H9 (cell line): ENCODE measurements at regions not wholly inside any gene's neighbourhood (a gene's known extent, or its start where the extent isn't known, plus 50 kb on each side); places are given as distances from the start of the nearest gene placed in this dataset.

Experiments used
- DNase-seq: peaks from one replicate; pipeline ENCODE4 v3.0.0-alpha.2; 2017
- H2AFZ ChIP-seq: one replicate; pipeline ENCODE4 v1.6.1; 2013; ENCODE audit warnings: mild to moderate bottlenecking, low read length, control low read depth, moderate library complexity
- H2AK5ac ChIP-seq: 2 replicates; pipeline ENCODE4 v1.6.1; 2013; ENCODE audit warnings: low read length, control low read depth, mixed read lengths; ENCODE audit not compliant: insufficient read length
- H2BK120ac ChIP-seq: one replicate; pipeline ENCODE4 v1.6.1; 2013; ENCODE audit warnings: low read depth, mild to moderate bottlenecking, low read length, control low read depth, inconsistent platforms; ENCODE audit not compliant: poor library complexity, severe bottlenecking
- H2BK12ac ChIP-seq: 2 replicates; pipeline ENCODE4 v1.6.1; 2013; ENCODE audit warnings: low read length, control low read depth, mixed read lengths, low read depth; ENCODE audit not compliant: insufficient read length
- H2BK15ac ChIP-seq: 2 replicates; pipeline ENCODE4 v1.6.1; 2013; ENCODE audit warnings: low read depth, low read length, control low read depth
- H2BK20ac ChIP-seq: one replicate; pipeline ENCODE4 v1.6.1; 2013; ENCODE audit warnings: low read depth, mild to moderate bottlenecking, low read length, control low read depth, inconsistent platforms; ENCODE audit not compliant: poor library complexity, severe bottlenecking
- H2BK5ac ChIP-seq: 2 replicates; pipeline ENCODE4 v1.6.1; 2013; ENCODE audit warnings: low read length, control low read depth, mixed read lengths; ENCODE audit not compliant: insufficient read length
- H3K14ac ChIP-seq: 2 replicates; pipeline ENCODE4 v1.6.1; 2013; ENCODE audit warnings: low read length, control low read depth; ENCODE audit not compliant: insufficient read depth
- H3K18ac ChIP-seq: 2 replicates; pipeline ENCODE4 v1.6.1; 2013; ENCODE audit warnings: low read depth, mild to moderate bottlenecking, mixed read lengths, low read length, control low read depth; ENCODE audit not compliant: insufficient read length
- H3K23ac ChIP-seq: 2 replicates; pipeline ENCODE4 v1.6.1; 2013; ENCODE audit warnings: low read length, control low read depth, mixed read lengths, low read depth; ENCODE audit not compliant: insufficient read length
- H3K23me2 ChIP-seq: 2 replicates; pipeline ENCODE4 v1.6.1; 2013; ENCODE audit warnings: low read depth, mild to moderate bottlenecking, mixed read lengths, low read length, control low read depth; ENCODE audit not compliant: insufficient read length, poor library complexity, severe bottlenecking
- H3K27ac ChIP-seq: 2 replicates; pipeline ENCODE4 v1.5.1; 2013; ENCODE audit warnings: low read length, control low read depth, mixed read lengths, low read depth; ENCODE audit not compliant: insufficient read length
- H3K27me3 ChIP-seq: 2 replicates; pipeline ENCODE4 v1.6.1; 2013; ENCODE audit warnings: low read length, control low read depth, inconsistent platforms; ENCODE audit not compliant: insufficient read depth
- H3K4ac ChIP-seq: 2 replicates; pipeline ENCODE4 v1.6.1; 2013; ENCODE audit warnings: low read depth, mild to moderate bottlenecking, control low read depth, inconsistent platforms, low read length, moderate library complexity
- H3K4me1 ChIP-seq: 2 replicates; pipeline ENCODE4 v1.6.1; 2013; ENCODE audit warnings: low read length, control low read depth, inconsistent platforms; ENCODE audit not compliant: insufficient read depth
- H3K4me2 ChIP-seq: 2 replicates; pipeline ENCODE4 v1.6.1; 2013; ENCODE audit warnings: low read length, control low read depth, mixed read lengths; ENCODE audit not compliant: insufficient read length, insufficient read depth
- H3K56ac ChIP-seq: 2 replicates; pipeline ENCODE4 v1.6.1; 2013; ENCODE audit warnings: low read depth, mild to moderate bottlenecking, mixed read lengths, low read length, control low read depth; ENCODE audit not compliant: insufficient read length
- H3K79me1 ChIP-seq: 2 replicates; pipeline ENCODE4 v1.6.1; 2013; ENCODE audit warnings: low read depth, mild to moderate bottlenecking, moderate library complexity, low read length, control low read depth, inconsistent platforms; ENCODE audit not compliant: insufficient read depth, poor library complexity, severe bottlenecking
- H3K79me2 ChIP-seq: 2 replicates; pipeline ENCODE4 v1.6.1; 2013; ENCODE audit warnings: low read length, control low read depth, inconsistent platforms; ENCODE audit not compliant: insufficient read depth
- H3K9ac ChIP-seq: 2 replicates; pipeline ENCODE4 v1.6.1; 2013; ENCODE audit warnings: low read length, control low read depth, mixed read lengths; ENCODE audit not compliant: insufficient read length; ENCODE audit errors: extremely low read depth
- H3K9me3 ChIP-seq: one replicate; pipeline ENCODE4 v1.6.1; 2013; ENCODE audit warnings: low read depth, low read length, inconsistent platforms; ENCODE audit not compliant: control insufficient read depth
- H3T11ph ChIP-seq: one replicate; pipeline ENCODE4 v1.6.1; 2013; ENCODE audit warnings: mild to moderate bottlenecking, low read length, control low read depth, inconsistent platforms
- H4K20me1 ChIP-seq: one replicate; pipeline ENCODE4 v1.6.1; 2013; ENCODE audit not compliant: control insufficient read depth, insufficient read length, insufficient read depth
- H4K5ac ChIP-seq: 2 replicates; pipeline ENCODE4 v1.6.1; 2013; ENCODE audit warnings: low read depth, mild to moderate bottlenecking, mixed read lengths, low read length, control low read depth; ENCODE audit not compliant: insufficient read length
- H4K8ac ChIP-seq: replicated peaks from 2 replicates; pipeline ENCODE4 v1.6.1; 2013; ENCODE audit warnings: low read length, control low read depth, mixed read lengths, low read depth; ENCODE audit not compliant: insufficient read length
- H4K91ac ChIP-seq: 2 replicates; pipeline ENCODE4 v1.6.1; 2013; ENCODE audit warnings: low read depth, mild to moderate bottlenecking, moderate library complexity, mixed read lengths, low read length, control low read depth; ENCODE audit not compliant: insufficient read length
- H3K27ac Mint-ChIP-seq, 3 experiments: 2 replicates in 2 of 3; 3 replicates in 1 of 3; pipeline ENCODE4 v1.8.0; 2020 to 2021; ENCODE audit warnings: mixed read lengths in 3 of 3, mild to moderate bottlenecking in 1 of 3, moderate library complexity in 1 of 3
- H3K27me3 Mint-ChIP-seq: 2 replicates; pipeline ENCODE4 v1.8.0; 2021; ENCODE audit warnings: low read depth, mild to moderate bottlenecking, moderate library complexity, mixed read lengths
- H3K36me3 Mint-ChIP-seq, 3 experiments: 2 replicates in 2 of 3; 3 replicates in 1 of 3; pipeline ENCODE4 v1.8.0; 2020 to 2021; ENCODE audit warnings: low read depth in 3 of 3, mixed read lengths in 3 of 3; ENCODE audit not compliant: insufficient read depth in 1 of 3
- H3K4me1 Mint-ChIP-seq, 2 experiments: 2 replicates each; pipeline ENCODE4 v1.8.0; 2020; ENCODE audit warnings: mixed read lengths in 2 of 2
- H3K4me3 Mint-ChIP-seq, 2 experiments: 2 replicates in 1 of 2; 3 replicates in 1 of 2; pipeline ENCODE4 v1.8.0; 2020 to 2021; ENCODE audit warnings: mild to moderate bottlenecking in 2 of 2, mixed read lengths in 2 of 2, moderate library complexity in 1 of 2
- H3K9me3 Mint-ChIP-seq, 2 experiments: 2 replicates in 1 of 2; 3 replicates in 1 of 2; pipeline ENCODE4 v1.8.0; 2020; ENCODE audit warnings: mild to moderate bottlenecking in 2 of 2, mixed read lengths in 2 of 2, moderate library complexity in 1 of 2
- CTCF ChIP-seq: fragments of 200-600 bp; sonication (generic); conservative IDR thresholded peaks from 3 replicates; pipeline ENCODE4 v1.8.0; 2021; ENCODE audit warnings: antibody characterized with exemption, mild to moderate bottlenecking

GRCh38 chr18:71665131-71665530, 879.0 kb downstream of the CBLN2 start:
- Mint-ChIP-seq H3K27me3 (no peaks in the 10 kb centered on the region), H3K36me3 (no peaks in the 10 kb centered on the region; a peak in 1 of 7 replicates), H3K4me1 (no peaks in the 10 kb centered on the region), H3K27ac (no peak overlapping the region), H3K4me3 (no peak overlapping the region), H3K9me3 (peaks cover 0 to 3% of the 10 kb centered on the region in 2 experiments; a peak in 1 of 5 replicates)
- Histone ChIP-seq H3K27ac (no peak overlapping the region), H3K56ac (no peak overlapping the region), H3T11ph (no peak overlapping the region), H3K79me2 (no peaks in the 10 kb centered on the region), H2BK12ac (no peak overlapping the region), H3K79me1 (no peaks in the 10 kb centered on the region), H3K4me1 (no peaks in the 10 kb centered on the region), H2AFZ (no peak overlapping the region), H3K4ac (no peak overlapping the region), H2BK15ac (no peak overlapping the region), H4K20me1 (no peaks in the 10 kb centered on the region), H4K5ac (no peak overlapping the region), H2BK20ac (no peak overlapping the region), H4K8ac (no peak overlapping the region), H3K27me3 (no peaks in the 10 kb centered on the region), H3K9ac (no peak overlapping the region), H2BK120ac (no peak overlapping the region), H3K23me2 (no peaks in the 10 kb centered on the region), H3K9me3 (no peaks in the 10 kb centered on the region), H2AK5ac (no peak overlapping the region), H3K4me2 (no peak overlapping the region), H3K14ac (no peak overlapping the region), H3K18ac (no peak overlapping the region), H3K23ac (no peak overlapping the region), H4K91ac (no peak overlapping the region), H2BK5ac (no peak overlapping the region)
- no peak for TF ChIP-seq CTCF
- DNase-seq = no peak
